K562 (cell line): ENCODE measurements at regions not wholly inside any gene's neighbourhood (a gene's known extent, or its start where the extent isn't known, plus 50 kb on each side); places are given as distances from the start of the nearest gene placed in this dataset.

Experiments
- ATAC-seq: fragments of 200-7000 bp; cut with Tn5 transposase; 3 replicates; pipeline ENCODE4 v1.9.1; 2020; ENCODE audit warnings: moderate library complexity
- BruUV-seq: library from RNA; stranded (reverse); fragments of 400-500 nt; replicated peaks from 2 replicates; lab custom pipeline; 2021; lab: Mats Ljungman, UMichigan
- CTCF ChIA-PET: fragments of 300-600 bp; formaldehyde crosslinking; extraction: SDS; loops from one replicate; lab custom pipeline; 2021; ENCODE audit warnings: low intra/inter-chr PET ratio; lab: Yijun Ruan, JAX
- POLR2A ChIA-PET: fragments of 300-600, 350-650 bp; sonication (Branson Sonifier 250); formaldehyde crosslinking; extraction: SDS; loops from one replicate; lab custom pipeline; 2021; ENCODE audit warnings: antibody characterized with exemption, inconsistent platforms; lab: Yijun Ruan, JAX
- DNase-seq, 4 experiments: peaks; one replicate each; pipeline versions ENCODE4 v3.0.0 to v3.0.0-alpha.2; 2011 to 2018; ENCODE audit warnings: low spot score in 3 of 4, mixed read lengths in 3 of 4; ENCODE audit errors: extremely low read depth in 1 of 4
- FAIRE-seq: peaks from 2 replicates; lab custom pipeline; 2011; peaks lifted over from hg19 to GRCh38; lab: Jason Lieb, UNC
- H2AFZ ChIP-seq: 2 replicates; pipeline ENCODE4 v1.6.0; 2011; ENCODE audit warnings: low read depth, low read length, control low read depth, inconsistent platforms
- H3K27ac ChIP-seq: fragments of 200-600 bp; 3 replicates; pipeline ENCODE4 v1.8.0; 2011; ENCODE audit warnings: low read depth, mild to moderate bottlenecking, control low read depth, inconsistent platforms, low read length, moderate library complexity, mixed read lengths; ENCODE audit errors: extremely low read depth
- H3K27me3 ChIP-seq, 2 experiments: fragments of 300-600 bp in 1 of 2; 2 replicates in 1 of 2; 3 replicates in 1 of 2; pipeline versions ENCODE4 v1.6.0 to v1.8.0; 2011; ENCODE audit warnings: inconsistent platforms in 2 of 2, low read length in 2 of 2, mild to moderate bottlenecking in 1 of 2, mixed read lengths in 1 of 2, moderate library complexity in 1 of 2; ENCODE audit not compliant: control insufficient read depth in 2 of 2, insufficient read depth in 2 of 2
- H3K36me3 ChIP-seq: fragments of 300-600 bp; 3 replicates; pipeline ENCODE4 v1.8.0; 2011; ENCODE audit warnings: mild to moderate bottlenecking, low read length, inconsistent platforms; ENCODE audit not compliant: control insufficient read depth, insufficient read depth
- H3K4me1 ChIP-seq, 2 experiments: fragments of 200-600 bp in 1 of 2; replicated peaks in 1 of 2; 2 replicates in 1 of 2; 3 replicates in 1 of 2; pipeline versions ENCODE4 v1.5.1 to v1.8.0; 2011; ENCODE audit warnings: inconsistent platforms in 2 of 2, low read length in 2 of 2, mild to moderate bottlenecking in 1 of 2, mixed read lengths in 1 of 2, moderate library complexity in 1 of 2; ENCODE audit not compliant: control insufficient read depth in 2 of 2, insufficient read depth in 2 of 2
- H3K4me2 ChIP-seq: 2 replicates; pipeline ENCODE4 v1.6.1; 2011; ENCODE audit warnings: low read length, control low read depth, inconsistent platforms, mixed read lengths; ENCODE audit not compliant: insufficient read depth
- H3K4me3 ChIP-seq: fragments of 200-600 bp; sonication (generic), shearing (Covaris generic); 2 replicates; pipeline ENCODE4 v1.5.1; 2016; ENCODE audit warnings: control low read depth, inconsistent platforms
- H3K79me2 ChIP-seq: fragments of 200-600 bp; 3 replicates; pipeline ENCODE4 v1.8.0; 2011; ENCODE audit warnings: low read length, inconsistent platforms; ENCODE audit not compliant: control insufficient read depth, insufficient read depth
- H3K9ac ChIP-seq, 2 experiments: 2 replicates each; pipeline versions ENCODE4 v1.6.0 to v1.6.1; 2011; ENCODE audit warnings: low read depth in 2 of 2, low read length in 2 of 2, control low read depth in 1 of 2, inconsistent platforms in 1 of 2, mild to moderate bottlenecking in 1 of 2, mixed read lengths in 1 of 2; ENCODE audit not compliant: insufficient read depth in 1 of 2
- H3K9me1 ChIP-seq: one replicate; pipeline ENCODE4 v1.6.0; 2011; ENCODE audit warnings: inconsistent platforms, mild to moderate bottlenecking, low read length, moderate library complexity; ENCODE audit not compliant: control insufficient read depth, insufficient read depth
- H3K9me3 ChIP-seq: replicated peaks from 2 replicates; pipeline ENCODE4 v1.5.1; 2011; ENCODE audit warnings: low read depth, low read length, inconsistent platforms; ENCODE audit not compliant: control insufficient read depth, insufficient read depth
- H4K20me1 ChIP-seq: replicated peaks from 2 replicates; pipeline ENCODE4 v1.6.1; 2011; ENCODE audit warnings: low read length, inconsistent platforms, mixed read lengths; ENCODE audit not compliant: control insufficient read depth, insufficient read depth
- MTA1 ChIP-seq: fragments of 450-650 bp; IDR thresholded peaks from 2 replicates; pipeline ENCODE4 v1.6.1; 2017; ENCODE audit warnings: borderline replicate concordance
- RERE ChIP-seq: sonication (generic); formaldehyde crosslinking; IDR thresholded peaks from 2 replicates; pipeline ENCODE4 v1.8.0; 2023; ENCODE audit warnings: missing genetic modification reagents, mild to moderate bottlenecking, borderline replicate concordance
- SMAD2 ChIP-seq: fragments of 150-350 bp; IDR thresholded peaks from 2 replicates; pipeline ENCODE4 v1.6.1; 2014; ENCODE audit warnings: low read depth, mild to moderate bottlenecking, low read length
- ZNF146 ChIP-seq: IDR thresholded peaks from one replicate; pipeline ENCODE4 v1.6.1; 2018; ENCODE audit warnings: missing compliant biosample characterization; ENCODE audit not compliant: unreplicated experiment
- in situ Hi-C: fragments of 300-500 bp; cut with MboI; formaldehyde crosslinking; loops from 4 replicates; pipeline ENCODE4 v1.15.0; 2018; ENCODE audit warnings: inconsistent platforms, mixed read lengths
- intact Hi-C: fragments of 100-400 bp; cut with micrococcal nuclease; formaldehyde crosslinking; loops from 2 replicates; pipeline ENCODE4 v1.14.2; 2022

DNA sequence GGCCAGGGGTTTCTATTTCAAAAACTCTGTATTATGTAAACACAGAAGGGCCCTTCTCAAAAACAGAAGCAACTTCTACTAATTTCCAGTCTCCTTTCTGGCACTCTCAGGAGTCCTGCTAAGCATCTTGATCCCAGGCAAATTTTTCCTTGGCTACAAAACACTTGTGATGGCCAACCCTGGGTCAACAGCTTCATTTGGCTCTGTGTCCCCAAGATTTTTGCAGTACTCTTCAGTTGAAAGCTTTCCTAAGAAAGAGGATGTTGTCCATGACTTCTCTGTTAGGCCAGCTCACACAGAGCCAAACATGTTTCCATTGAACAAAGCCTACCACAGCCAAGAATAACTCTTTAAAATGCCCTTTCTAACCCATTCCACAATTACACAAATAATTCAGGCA lies 99.0 kb upstream of the EGR2 start:
- BruUV-seq, result no TSS peak

More for the DNA sequence above, 99.0 kb upstream of the EGR2 start:
- H3K4me2 ChIP-seq, result no peak overlapping the region
- no peak for TF ChIP-seq ZNF146 (CRISPR knock-in tag)
- no peak for TF ChIP-seq RERE (CRISPR knock-in tag)
- TF ChIP-seq MTA1, result no peak
- TF ChIP-seq SMAD2, result no peak
- in situ Hi-C loops, result no loop called here
- no peak overlapping the region for H3K9ac ChIP-seq
- ATAC-seq (no peak), DNase-seq (no peak), FAIRE-seq (no peak)
- intact Hi-C loops, result no loop called here
- H3K9me1 ChIP-seq, result no peaks in the 10 kb centered on the region
- H3K27ac ChIP-seq, result no peak overlapping the region
- no peak overlapping the region for H3K4me3 ChIP-seq
- no peaks in the 10 kb centered on the region for H3K9me3 ChIP-seq
- no peaks in the 10 kb centered on the region for H3K79me2 ChIP-seq
- no peak overlapping the region for H2AFZ ChIP-seq
- H3K27me3 ChIP-seq, result no peaks in the 10 kb centered on the region
- H3K36me3 ChIP-seq, result no peaks in the 10 kb centered on the region
- POLR2A ChIA-PET, result no interaction called here
- CTCF ChIA-PET, result no interaction called here
- no peaks in the 10 kb centered on the region for H4K20me1 ChIP-seq
- no peaks in the 10 kb centered on the region for H3K4me1 ChIP-seq
